GM21723 (cell line): ENCODE measurements at regions not wholly inside any gene's neighbourhood (a gene's known extent, or its start where the extent isn't known, plus 50 kb on each side); places are given as distances from the start of the nearest gene placed in this dataset.
"Not testable (repeated sequence)": the region's sequence is repeated elsewhere in the genome, so short reads cannot be mapped to it uniquely, and the experiment has no call there.

Experiments used
- ATAC-seq: cut with Tn5 transposase; IDR thresholded peaks from one replicate; pipeline ENCODE4 v1.9.1; 2021; ENCODE audit warnings: mild to moderate bottlenecking, moderate library complexity; ENCODE audit not compliant: unreplicated experiment

GRCh38 chrX:31014474-31014873, 57.4 kb downstream of the FTHL17 start:
- ATAC-seq: not testable (repeated sequence)

GRCh38 chrX:31012509-31013025, 59.3 kb downstream of the FTHL17 start:
- no peak for ATAC-seq

- ATAC-seq: no peak
These were observed 64.5 kb downstream of the FTHL17 start for GRCh38 chrX:31007321-31007720.

GRCh38 chrX:31006027-31006426, 65.8 kb downstream of the FTHL17 start:
- no peak for ATAC-seq

- no peak for ATAC-seq
These were observed 74.4 kb downstream of the FTHL17 start for GRCh38 chrX:30997411-30997810.

- ATAC-seq: no peak
These were observed 76.1 kb downstream of the FTHL17 start for GRCh38 chrX:30995705-30996104.

- ATAC-seq: no peak
These were observed 76.7 kb downstream of the FTHL17 start for GRCh38 chrX:30995060-30995700.

- ATAC-seq: not testable (repeated sequence)
These were observed 77.8 kb downstream of the FTHL17 start for GRCh38 chrX:30994018-30994417.

- ATAC-seq: no peak
These were observed 79.4 kb downstream of the FTHL17 start for GRCh38 chrX:30992381-30992904.

- no peak for ATAC-seq
These were observed 81.5 kb downstream of the FTHL17 start for GRCh38 chrX:30990361-30990760.

GRCh38 chrX:30982467-30982866, 89.4 kb downstream of the FTHL17 start:
- no peak for ATAC-seq

GRCh38 chrX:30981968-30982367, 89.9 kb downstream of the FTHL17 start:
- ATAC-seq: no peak

GRCh38 chrX:30979271-30979670, 90.2 kb upstream of the TAB3 start:
- no peak for ATAC-seq

- ATAC-seq: no peak
These were observed 86.4 kb upstream of the TAB3 start for GRCh38 chrX:30975467-30975866.

- no peak for ATAC-seq
These were observed 84.9 kb upstream of the TAB3 start for GRCh38 chrX:30973784-30974427.

- ATAC-seq: peak; percentile 93
These were observed 82.9 kb upstream of the TAB3 start for GRCh38 chrX:30971774-30972603.

- no peak for ATAC-seq
These were observed 78.5 kb upstream of the TAB3 start for GRCh38 chrX:30967516-30967915.

GRCh38 chrX:30965767-30966166, 76.7 kb upstream of the TAB3 start:
- no peak for ATAC-seq

- no peak for ATAC-seq
These were observed 72.5 kb upstream of the TAB3 start for GRCh38 chrX:30961387-30962174.

GRCh38 chrX:30957753-30958152, 68.7 kb upstream of the TAB3 start:
- no peak for ATAC-seq

GRCh38 chrX:30955687-30956086, 66.6 kb upstream of the TAB3 start:
- ATAC-seq: no peak
